ENCODE measurements at regions not wholly inside any gene's neighbourhood (a gene's known extent, or its start where the extent isn't known, plus 50 kb on each side); places are given as distances from the start of the nearest gene placed in this dataset.

- TF ChIP-seq POLR2A (IDR thresholded peaks at IDR 0.05), result no peak
- TF ChIP-seq CTCF (IDR thresholded peaks at IDR 0.05), result no peak
- no peak for TF ChIP-seq EP300 (IDR thresholded peaks at IDR 0.05; ENCODE audit: low read depth)
- TF ChIP-seq POLR2AphosphoS5 (IDR thresholded peaks at IDR 0.05), result no peak
Observed at GRCh38 chr10:121420006-121420405, 178.2 kb downstream of the FGFR2 start.
